NCI-H1417 treated with DMSO at 0.1 percent for 48 hours (cell line): ENCODE measurements at regions not wholly inside any gene's neighbourhood (a gene's known extent, or its start where the extent isn't known, plus 50 kb on each side); places are given as distances from the start of the nearest gene placed in this dataset.
"Not testable (repeated sequence)": the region's sequence is repeated elsewhere in the genome, so short reads cannot be mapped to it uniquely, and the experiment has no call there.

Experiments
- DNase-seq: peaks from one replicate; lab custom pipeline; 2025; lab: John Stamatoyannopoulos, UW

- no peak for DNase-seq
Measured at GRCh38 chr6:14478381-14479225, 361.0 kb downstream of the CD83 start.

GRCh38 chr6:14481946-14482345, 364.4 kb downstream of the CD83 start:
- not testable (repeated sequence) for DNase-seq

GRCh38 chr6:14487625-14488024, 370.1 kb downstream of the CD83 start:
- no peak for DNase-seq

- DNase-seq, result no peak
Measured at GRCh38 chr6:14488180-14488579, 370.6 kb downstream of the CD83 start.

- no peak for DNase-seq
Measured at GRCh38 chr6:14489445-14489844, 371.9 kb downstream of the CD83 start.

DNA sequence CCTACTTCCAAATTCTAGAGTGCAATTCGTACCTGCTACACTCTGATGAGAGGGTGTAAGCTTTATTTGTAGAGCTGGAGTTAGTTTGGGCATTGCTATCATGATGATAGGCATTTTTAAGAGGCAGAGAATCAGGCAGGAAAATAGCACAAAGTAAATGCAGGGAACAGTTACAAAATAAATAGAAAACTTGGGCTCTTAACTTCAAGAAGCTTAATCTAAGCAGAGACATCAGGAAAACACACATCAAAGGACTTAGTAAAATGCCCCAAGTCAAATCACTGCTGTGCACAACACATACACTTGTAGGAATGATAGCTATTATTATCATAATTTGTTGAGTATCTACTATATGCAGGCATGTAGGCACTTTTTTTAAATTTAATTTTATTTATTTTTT, 381.2 kb downstream of the CD83 start:
- DNase-seq, result no peak

DNA sequence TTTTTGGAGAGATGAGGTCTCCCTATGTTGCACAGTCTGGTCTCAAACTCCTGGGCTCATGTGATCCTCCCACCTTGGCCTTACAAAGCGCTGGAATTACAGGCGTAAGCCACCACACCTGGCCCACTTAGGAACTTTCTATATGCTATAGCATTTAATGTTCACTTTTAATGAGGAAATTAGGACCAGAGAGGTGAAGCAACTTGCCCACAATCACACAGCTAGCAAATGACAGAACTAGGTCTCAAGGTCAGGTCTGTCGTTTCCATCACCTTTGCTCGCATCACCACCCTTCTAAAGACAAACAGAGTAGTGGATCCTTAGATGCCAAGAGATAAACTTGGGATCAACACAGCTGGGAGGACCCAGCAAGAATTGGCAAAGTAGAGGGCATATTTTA, 381.7 kb downstream of the CD83 start:
- DNase-seq, result no peak

DNA sequence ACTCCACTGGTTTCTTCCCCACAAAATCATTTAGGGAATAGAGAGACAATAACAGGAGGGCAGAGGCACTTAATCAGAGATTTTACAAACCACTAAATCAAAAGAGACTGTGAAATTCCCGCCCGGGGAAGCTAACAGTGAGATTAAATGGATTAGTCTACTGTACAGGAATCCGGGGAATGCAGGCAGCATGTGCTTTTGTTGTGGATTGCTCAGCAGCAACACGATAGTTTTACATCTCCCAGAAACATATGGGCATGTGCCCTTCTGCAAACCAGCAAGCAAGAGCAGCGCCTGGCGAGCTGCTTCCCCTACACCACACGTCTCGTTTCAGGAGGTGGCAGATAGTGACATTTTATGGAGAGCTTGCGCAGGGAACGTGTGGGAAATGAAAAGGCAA, 382.3 kb downstream of the CD83 start:
- DNase-seq, result no peak

DNA sequence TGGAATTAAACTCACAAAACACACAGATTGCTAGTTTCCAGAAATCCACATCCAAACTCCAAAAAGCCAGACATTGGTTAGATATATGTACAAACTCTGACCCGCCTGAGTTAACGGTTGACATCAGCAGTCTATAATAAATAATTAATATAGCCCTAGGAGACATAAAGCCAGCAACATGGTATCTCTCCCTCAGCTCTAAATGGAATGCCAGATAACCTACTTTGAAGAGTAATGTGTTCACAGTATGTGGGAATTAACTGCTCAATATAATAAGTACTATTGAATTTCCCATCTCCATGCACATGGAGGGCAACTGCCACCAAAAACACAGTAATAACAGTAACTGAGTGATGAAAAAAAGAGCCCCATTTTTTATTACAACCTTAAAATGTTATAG, 383.2 kb downstream of the CD83 start:
- DNase-seq, result no peak

GRCh38 chr6:14501240-14501639, 383.7 kb downstream of the CD83 start:
- no peak for DNase-seq

GRCh38 chr6:14501914-14502313, 384.3 kb downstream of the CD83 start:
- no peak for DNase-seq

GRCh38 chr6:14502551-14502950, 385.0 kb downstream of the CD83 start:
- no peak for DNase-seq

DNA sequence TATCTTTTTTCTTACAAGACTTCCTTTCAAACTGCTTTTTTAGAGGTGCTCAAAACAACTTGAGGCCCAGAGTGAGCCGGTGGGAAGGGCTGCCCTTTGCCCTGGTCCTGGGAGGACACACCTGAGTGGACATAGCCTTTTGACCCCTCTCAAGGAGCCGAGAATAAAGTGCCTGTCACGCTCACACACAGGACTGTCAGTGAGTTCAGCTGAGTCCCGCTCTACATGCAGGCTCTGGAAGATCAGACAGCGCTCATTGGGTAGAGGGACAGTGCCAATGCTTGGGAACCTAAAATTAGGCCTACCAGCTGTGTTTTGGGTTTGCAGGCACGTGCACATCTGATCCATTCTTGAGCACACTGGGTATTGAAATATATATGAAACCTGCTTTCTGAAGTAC, 387.8 kb downstream of the CD83 start:
- no peak for DNase-seq

DNA sequence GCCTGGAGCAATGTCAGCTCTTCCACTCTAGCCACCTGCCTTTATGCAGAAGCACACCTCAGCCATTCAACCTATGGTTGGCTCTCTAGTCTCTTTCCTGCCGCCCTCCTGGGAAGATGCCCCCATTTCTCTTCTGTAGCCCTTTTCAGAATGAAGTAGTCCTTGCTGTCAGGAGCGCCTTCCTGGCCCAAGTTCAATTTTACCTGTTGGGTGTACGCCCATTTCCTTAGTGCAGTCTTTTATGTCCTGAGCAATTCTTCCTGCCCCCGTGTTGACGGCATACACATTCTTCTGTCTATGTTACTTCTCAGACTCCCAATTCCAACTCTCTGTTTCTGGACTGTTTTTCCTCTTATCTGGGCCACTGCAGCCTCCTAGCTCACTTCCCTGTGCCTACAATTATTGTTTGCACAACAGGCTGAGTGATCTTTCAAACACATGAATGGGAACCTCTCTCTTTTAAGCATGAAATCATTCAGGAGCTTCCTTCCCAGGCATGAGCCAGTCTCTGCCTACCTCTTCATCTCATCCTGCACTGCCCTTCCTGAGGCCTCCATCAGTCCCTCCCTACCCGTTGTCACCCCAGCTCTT, 389.2 kb downstream of the CD83 start:
- no peak for DNase-seq

- DNase-seq, result no peak
Measured at GRCh38 chr6:14509120-14509519, 391.5 kb downstream of the CD83 start.

GRCh38 chr6:14510038-14510437, 392.5 kb downstream of the CD83 start:
- no peak for DNase-seq

- DNase-seq, result no peak
Measured at GRCh38 chr6:14511061-14511586, 393.6 kb downstream of the CD83 start.

- DNase-seq, result no peak
Measured at GRCh38 chr6:14512246-14512645, 394.7 kb downstream of the CD83 start.

- DNase-seq, result no peak
Measured at GRCh38 chr6:14513496-14514393, 396.2 kb downstream of the CD83 start.

GRCh38 chr6:14516956-14517355, 399.4 kb downstream of the CD83 start:
- DNase-seq, result no peak

DNA sequence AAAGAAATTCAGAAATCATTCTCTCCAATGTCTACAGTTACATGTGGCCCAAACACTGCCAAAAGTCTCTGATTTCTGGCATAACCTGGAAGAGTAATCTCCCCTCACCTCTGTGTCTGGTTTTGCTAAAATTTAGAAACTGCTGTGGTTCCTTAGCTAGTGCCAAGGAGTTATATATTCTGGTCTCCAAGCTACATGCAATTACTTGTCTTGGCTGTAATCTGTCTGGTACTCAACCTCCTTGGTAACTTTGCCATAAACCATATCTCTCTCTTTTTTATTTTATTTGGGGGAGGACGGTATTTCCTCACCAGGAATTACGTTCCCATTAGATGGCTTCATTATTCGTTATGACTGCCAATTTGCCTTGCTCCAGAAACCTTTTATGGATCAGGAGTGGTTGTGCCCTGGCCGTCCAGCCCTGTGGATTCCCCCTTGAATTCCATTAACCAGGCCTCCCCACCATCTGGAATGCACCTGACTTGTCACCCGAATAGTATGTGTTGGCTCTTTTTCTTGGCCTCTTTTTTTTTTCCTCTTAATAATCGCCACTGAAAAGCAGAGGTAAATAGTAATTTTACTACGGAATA, 400.0 kb downstream of the CD83 start:
- no peak for DNase-seq
